ENCODE measurements at regions not wholly inside any gene's neighbourhood (a gene's known extent, or its start where the extent isn't known, plus 50 kb on each side); places are given as distances from the start of the nearest gene placed in this dataset.

DNA sequence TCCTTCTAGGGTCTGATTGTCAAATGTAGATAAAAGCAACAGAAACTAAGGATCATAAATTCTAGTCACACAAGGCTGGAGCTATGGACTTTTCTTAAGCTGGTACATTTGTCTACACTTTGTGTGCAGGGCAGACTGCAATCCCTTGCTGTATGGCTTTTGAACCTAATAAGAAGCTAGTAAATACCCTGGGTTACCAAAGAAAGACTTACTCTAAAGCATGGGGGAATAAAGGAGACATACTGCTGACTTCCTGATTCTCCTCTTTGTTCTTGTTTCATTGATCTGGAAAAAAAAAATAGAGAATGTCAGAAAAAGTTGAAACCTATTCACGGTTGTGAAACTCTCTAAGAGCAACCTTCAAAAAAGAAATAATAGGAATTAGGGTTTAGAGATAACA is 216.6 kb upstream of the TLL1 start:
- DNase-seq (ENCODE audit: low spot score): no peak
- intact Hi-C loops (cut with DNase I): no loop called here

DNA sequence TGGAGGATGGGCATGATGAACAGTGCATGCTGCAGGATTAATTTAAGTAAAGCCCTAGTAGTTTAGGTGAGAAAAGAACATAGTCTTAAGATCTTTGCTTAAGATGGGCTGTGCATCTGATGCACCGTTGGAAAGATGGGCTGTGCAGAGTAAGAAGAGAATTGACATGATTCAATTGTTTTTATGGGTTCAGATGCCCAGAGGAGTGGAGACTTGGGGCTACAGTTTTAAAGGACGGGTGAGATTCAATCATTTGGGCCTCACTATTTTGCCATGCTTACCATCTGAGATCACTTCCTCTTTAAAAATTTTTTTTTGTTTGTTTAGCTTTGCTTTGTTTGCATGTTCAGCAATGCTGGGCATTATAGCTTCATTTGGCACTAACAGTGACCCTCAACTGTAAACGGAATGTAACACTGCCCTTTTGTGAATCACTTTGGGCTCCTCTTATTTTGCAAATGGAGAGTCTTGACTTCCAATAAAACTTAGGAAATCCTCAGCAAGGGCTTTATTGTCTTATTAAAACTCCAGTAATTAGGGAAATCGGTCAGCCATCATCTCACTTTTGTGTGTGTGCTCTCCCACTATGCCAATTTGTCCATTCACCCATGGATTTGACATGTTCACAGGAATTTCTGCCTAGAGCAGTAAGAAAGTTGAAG is 216.1 kb upstream of the TLL1 start:
- intact Hi-C loops (cut with DNase I): no loop called here

DNA sequence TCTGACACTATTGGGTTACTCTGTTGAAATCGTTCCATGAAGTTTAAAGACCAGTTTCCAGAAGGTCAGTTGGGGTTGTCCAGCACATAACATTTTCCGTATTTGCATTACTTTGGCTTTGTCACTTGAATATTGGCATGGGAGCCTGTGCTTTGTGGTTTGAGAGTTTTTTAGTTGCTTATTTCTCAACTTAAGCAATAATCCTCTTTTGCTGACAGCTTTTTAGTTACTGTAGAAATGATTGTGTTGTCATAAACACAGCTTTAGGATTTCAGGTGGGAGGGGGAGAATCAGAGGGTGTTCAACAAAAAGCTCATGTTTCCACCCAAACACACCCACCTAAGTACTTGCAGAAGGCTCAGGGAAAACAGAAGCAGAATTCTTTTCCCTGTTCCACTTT is 210.7 kb upstream of the TLL1 start:
- intact Hi-C loops (cut with DNase I): no loop called here
- DNase-seq (ENCODE audit: low spot score): no peak

More for the DNA sequence above, 216.1 kb upstream of the TLL1 start:
- DNase-seq (ENCODE audit: low spot score): no peak

DNA sequence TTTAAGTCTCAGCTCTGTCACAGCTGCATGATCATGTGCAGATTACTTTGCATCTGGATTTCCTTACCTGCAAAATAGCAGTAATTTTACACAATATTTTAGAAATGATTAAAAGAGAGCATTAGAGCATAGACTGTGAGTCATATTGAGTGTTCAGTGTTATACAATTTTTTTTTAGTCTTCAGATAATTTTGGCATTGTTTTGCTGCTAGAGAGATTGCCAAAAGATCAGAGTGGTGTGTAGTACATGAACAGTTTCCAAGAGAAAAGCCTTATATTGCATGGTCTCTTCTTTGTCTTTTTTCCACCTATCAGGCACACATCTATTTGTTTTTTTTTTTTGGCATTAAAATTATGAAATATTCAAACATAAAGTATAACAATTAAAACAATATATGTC is 209.6 kb upstream of the TLL1 start:
- DNase-seq (ENCODE audit: low spot score): no peak
- intact Hi-C loops (cut with DNase I): no loop called here

DNA sequence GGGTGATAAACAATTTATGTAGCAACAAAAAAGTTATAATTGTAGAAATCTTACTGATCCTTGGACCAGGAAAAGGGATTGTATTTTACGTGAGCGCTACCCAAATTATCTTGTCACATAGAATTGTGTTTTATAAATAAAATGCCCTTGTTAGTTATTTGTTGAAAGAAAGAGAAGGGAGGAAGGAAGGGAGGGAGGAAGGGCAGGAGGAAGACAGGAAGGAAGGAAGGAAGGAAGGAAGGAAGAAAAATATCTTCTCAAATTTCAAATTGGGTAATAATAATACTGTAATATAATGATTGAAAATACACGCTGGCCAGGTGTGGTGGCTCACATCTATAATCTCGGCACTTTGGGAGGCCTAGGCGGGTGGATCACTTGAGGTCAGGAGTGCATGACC is 206.2 kb upstream of the TLL1 start:
- intact Hi-C loops (cut with DNase I): no loop called here
- no peak for DNase-seq (ENCODE audit: low spot score)

DNA sequence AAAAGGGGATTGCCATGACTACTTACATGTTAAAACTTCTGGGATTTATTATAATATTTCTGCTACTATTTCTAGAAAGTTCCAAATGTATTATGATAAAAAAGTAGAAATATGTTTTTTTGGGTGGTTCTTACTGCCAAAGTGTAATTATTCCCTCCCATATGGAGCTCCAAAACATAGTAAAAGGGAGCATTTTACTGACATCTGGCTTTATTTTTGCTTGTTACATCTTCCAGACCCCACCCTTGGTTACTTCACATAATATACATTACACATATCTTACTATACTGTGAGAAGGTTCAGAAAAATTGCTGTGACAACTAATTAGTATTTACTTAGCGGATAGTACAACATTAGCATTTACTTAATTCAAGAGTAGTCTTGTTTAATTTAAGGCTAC is 205.1 kb upstream of the TLL1 start:
- intact Hi-C loops (cut with DNase I): no loop called here
- DNase-seq (ENCODE audit: low spot score): no peak

DNA sequence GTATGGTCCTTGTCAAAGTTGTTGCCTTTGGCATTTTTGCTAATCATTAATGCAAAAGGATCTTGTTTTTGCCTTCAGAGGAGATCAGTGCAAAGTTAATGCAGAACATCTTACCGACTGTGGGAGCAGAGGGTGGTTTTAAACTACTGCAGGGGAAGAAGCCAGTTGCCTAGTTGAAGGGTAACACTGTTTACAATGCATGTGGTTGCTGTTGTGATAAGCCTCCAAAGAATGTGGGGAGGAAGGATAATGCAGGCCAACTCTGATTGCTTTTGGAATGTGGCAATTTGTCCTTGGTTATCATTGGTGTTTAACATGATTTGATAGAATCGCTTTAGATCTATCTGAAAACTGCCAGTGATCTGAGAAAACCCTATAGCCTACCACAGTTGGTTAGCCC is 204.3 kb upstream of the TLL1 start:
- DNase-seq (ENCODE audit: low spot score): no peak
- intact Hi-C loops (cut with DNase I): no loop called here

DNA sequence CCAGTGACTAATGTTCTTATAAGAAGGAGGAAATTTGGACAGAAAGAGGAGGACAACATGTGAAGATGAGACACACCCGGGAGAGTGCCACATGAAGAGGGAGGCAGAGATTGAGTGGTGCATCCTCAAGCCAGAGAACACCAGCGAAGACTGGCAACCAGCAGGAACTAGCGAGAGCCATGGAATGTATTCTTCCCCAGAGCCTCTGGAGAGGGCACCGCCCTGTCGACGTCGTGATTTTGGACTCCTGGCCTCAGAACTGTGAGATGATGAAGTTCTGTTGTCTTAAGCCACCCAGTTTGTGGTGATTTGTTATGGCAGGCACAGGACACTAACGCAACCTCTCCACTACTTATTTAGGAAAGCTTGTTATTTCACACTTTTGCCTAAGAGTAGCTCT is 196.0 kb upstream of the TLL1 start:
- no peak for DNase-seq (ENCODE audit: low spot score)
- intact Hi-C loops (cut with DNase I): no loop called here

DNA sequence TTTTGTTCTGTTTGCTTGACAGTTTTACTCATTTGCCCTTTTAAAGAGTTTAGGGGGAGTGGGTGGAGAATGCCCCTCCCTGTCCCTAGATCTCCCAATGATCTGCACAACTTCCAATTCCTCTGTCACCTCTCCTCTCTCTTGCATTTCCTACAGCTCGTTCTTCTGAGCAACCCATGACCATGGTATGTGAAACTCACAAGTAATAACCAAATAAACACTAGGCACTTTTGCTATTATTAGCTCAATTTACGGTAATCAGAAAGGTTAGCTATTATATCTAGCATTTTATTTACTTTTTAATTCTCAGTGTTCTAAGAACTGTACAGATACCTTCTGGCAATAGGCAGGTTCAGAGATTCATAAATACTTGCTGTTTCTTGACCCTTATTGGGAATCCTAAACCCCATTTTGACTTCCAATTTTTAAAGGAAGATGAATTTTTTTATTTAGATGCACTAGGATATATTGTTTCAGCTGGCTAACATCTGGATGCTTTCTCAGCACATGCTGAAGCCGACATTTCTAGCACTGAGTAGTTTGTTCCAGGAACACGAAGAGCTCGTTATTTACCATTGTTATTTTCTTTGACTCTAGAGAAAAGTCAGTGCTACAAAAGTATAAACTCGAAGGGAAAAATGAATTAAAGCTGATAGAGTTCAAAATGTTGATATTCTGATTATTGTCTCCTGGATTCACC is 194.7 kb upstream of the TLL1 start:
- intact Hi-C loops (cut with DNase I): no loop called here
- no peak for DNase-seq (ENCODE audit: low spot score)

DNA sequence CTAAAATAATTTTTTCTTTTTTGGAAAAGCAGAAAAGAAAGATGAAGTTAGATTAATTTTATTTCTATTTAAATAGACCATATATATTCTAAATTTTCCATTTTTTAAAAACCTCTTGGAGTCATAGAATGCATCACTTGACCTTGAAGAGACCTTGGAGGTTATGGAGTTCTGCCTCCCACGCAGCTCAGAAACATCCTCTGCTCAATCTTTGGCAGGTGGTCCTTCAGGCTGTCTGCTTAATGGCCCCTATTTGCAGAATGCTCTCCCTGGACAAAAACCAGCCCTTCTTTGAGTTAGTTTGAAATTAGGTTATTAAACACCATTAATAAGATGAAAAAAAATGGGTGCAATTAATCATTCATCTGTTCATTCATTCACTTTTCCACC is 194.1 kb upstream of the TLL1 start:
- intact Hi-C loops (cut with DNase I): no loop called here

DNA sequence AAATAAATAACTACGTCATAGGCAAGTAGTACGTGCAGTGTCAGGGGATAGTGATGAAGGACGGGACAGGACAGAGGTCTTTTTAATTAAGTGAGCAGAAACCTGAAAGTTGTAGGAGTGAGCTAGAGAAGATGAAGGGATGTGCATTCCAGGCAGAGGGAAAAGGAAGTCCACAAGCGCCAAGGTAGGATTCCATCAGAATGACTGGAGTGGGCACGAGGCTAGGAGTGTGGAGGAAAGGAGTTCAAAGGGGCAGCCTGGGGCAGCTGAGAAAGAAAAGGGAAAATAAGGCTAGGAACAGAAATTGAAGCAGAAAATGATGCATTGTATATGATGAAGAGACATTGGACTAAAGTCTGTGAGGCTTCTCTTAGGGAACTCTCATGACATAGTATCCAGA is 192.2 kb upstream of the TLL1 start:
- intact Hi-C loops (cut with DNase I): no loop called here
- no peak for DNase-seq (ENCODE audit: low spot score)

More for the DNA sequence above, 194.1 kb upstream of the TLL1 start:
- no peak for DNase-seq (ENCODE audit: low spot score)

DNA sequence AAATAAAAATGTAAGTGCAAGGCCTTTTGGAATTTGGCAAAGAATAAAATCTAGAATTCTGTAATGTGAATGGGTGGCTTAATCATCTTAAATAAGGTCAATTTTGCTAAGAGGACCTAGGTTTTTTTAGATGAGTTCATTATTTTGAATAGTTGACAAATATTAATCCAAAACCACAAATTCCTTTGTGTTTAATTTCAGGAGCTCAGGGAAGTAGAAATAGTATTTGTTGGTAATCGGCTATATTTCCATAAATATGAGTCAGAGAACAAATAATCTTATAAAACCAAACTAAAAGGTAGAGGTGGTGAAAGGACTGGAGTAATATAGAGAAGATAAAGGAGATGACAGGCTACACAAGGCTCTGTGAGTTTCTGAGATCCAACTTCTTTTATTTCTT is 190.4 kb upstream of the TLL1 start:
- intact Hi-C loops (cut with DNase I): no loop called here
- no peak for DNase-seq (ENCODE audit: low spot score)

DNA sequence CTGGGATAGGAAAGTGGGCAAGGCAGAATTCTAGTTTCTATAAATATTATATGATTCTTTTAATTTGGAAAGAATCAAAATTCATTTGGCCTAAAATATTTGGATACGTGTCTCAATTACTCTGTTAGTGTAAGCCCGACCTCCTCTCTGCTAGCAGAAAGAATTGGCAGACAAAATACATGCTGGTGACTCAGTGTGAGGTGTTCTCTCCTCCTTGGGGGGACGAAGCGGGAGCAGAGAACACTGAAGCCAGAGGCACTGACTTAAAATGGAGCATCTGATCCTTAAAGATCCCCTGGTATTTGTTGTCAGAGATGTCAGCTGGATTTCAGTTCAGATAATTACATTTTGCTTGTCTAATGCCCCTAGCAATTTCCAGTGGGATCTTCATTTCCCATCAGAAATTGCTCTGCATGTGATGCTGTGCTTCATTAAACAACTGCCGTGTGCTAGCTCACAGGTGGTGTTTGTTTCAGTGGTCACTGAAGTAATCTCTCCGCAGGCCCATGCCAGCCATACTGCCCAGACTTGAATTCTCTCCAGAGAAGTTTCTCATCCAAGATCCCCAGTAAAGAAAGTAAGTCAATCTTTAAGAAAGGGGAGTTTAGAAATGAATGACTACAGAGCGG is 188.7 kb upstream of the TLL1 start:
- DNase-seq (ENCODE audit: low spot score): no peak
- intact Hi-C loops (cut with DNase I): no loop called here

DNA sequence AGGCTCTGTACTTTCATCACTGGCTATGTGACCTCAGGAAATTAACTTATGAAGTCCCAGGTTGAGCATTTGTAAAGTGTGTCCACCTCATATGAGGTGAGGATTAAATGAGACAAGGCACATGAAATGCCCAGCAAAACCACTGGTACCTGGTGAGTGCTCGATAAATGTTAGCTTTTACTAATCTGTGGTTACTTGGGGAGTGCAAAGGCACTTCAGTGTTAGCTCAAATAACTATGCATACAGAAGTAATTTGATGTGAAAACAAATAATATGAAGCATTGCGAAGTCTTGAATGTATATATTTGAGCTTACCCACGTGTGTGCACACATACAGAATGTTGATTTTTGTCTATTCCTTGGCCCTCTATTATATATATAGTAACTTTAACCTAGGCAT is 186.3 kb upstream of the TLL1 start:
- DNase-seq (ENCODE audit: low spot score): no peak
- intact Hi-C loops (cut with DNase I): no loop called here

DNA sequence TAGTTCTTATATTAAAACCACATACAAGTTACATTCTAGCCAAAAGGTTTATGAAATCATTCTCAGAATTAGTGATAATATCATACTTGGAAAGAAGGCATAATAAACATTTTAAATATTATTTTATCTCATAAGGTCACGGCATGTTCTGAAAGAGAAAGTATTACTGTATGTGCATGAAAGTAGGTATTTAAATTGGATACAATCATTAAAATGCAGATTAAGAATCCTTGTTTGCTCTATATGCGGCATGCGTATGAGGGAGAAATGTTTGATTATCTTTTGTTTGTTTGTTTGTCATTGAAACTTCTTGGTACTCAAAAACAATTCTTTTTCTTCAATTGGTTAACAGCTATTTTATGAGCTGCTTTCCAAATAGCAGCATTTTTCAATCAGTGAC is 183.9 kb upstream of the TLL1 start:
- no peak for DNase-seq (ENCODE audit: low spot score)
- intact Hi-C loops (cut with DNase I): no loop called here

DNA sequence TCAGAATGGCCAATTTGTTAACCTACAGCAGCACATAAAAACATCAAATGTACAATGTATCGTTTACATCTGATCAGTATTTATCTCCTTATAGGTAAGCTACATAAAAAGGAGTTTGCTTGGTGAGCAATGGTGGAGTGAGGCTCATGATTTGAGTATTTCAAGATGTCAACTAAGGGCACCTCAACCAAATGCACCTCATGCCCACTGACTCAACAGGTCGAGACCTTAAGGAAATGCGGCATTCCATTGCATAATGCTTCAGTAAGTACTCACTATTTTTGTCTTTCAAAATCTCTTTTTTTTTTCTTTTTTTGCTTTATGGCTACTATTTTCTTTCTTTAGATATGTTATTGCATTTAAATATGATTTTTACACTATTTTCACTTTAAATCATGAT is 181.0 kb upstream of the TLL1 start:
- DNase-seq (ENCODE audit: low spot score): no peak
- intact Hi-C loops (cut with DNase I): no loop called here

DNA sequence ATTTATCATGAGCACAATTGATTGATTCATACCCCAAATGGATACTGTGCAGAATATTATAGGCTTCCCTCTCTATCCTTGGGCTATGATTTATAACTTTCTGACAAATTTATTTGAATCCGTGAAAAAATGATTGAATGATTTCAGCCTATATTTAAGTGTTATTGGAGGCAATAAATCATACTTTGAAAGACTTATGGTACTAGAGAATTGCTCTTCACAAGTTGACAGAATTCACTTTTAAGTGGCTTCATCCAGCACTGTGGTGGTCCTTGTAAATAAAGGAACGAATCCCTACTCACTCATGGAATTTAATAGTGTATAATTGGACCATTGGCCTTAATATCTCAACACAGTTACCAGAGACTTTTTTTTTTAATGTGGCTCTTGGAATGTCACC is 174.8 kb upstream of the TLL1 start:
- intact Hi-C loops (cut with DNase I): no loop called here

DNA sequence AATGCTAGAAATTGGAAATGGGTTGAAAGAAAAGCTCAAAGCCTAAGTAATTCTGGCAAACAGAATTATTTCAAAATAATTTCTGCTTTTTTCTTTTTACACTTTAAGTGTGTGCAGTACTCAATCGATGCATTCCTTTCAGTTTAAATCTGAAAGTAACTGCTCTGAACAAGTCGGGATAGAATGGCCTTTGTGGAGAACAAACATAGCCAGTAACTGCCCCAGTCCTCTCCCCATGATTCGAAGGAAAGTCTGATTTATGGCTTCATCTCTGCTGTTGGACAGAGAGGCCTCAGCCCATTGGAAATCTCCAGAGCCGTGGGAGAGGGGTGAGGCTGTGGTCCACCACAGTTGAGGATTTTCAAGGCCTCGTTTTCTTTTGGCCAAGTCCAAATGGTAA is 174.0 kb upstream of the TLL1 start:
- intact Hi-C loops (cut with DNase I): no loop called here
- DNase-seq (ENCODE audit: low spot score): no peak

More for the DNA sequence above, 174.8 kb upstream of the TLL1 start:
- no peak for DNase-seq (ENCODE audit: low spot score)

DNA sequence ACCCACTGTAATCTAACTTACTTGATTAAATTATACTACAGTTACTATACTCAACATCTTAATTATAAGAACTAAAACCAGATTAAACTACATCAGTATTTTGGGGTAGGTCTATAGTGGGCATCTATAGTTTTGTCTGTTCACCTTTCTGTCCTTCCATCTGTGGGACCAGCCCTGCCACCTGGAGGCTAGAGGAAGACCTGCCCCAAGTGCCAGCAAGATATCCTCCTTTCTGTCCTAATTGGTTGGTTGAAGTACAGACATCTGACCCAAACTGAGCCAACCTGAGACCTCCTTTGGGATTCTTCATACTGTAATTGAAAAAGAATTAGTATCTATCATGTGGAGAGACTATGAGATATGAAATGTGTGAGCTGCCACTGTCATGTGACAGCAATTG is 172.2 kb upstream of the TLL1 start:
- intact Hi-C loops (cut with DNase I): no loop called here
- no peak for DNase-seq (ENCODE audit: low spot score)

DNA sequence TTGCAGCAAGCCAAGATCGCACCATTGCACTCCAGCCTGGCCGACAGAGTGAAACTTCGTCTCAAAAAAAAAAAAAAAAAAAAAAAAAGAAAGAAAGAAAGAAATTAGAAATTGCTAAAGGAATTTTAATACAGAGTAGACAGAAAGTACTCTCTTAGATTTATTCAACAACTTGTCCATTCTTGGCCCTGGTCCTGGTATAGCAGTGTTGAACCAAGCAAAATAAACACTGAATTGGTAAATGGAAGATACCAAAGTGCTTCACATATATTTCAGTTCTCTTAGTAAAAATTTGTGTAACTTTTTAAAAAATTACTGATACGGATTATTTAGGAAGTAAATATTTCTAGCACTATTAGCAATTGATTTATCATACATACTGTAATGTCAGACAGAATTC is 165.9 kb upstream of the TLL1 start:
- intact Hi-C loops (cut with DNase I): no loop called here
- no peak for DNase-seq (ENCODE audit: low spot score)

DNA sequence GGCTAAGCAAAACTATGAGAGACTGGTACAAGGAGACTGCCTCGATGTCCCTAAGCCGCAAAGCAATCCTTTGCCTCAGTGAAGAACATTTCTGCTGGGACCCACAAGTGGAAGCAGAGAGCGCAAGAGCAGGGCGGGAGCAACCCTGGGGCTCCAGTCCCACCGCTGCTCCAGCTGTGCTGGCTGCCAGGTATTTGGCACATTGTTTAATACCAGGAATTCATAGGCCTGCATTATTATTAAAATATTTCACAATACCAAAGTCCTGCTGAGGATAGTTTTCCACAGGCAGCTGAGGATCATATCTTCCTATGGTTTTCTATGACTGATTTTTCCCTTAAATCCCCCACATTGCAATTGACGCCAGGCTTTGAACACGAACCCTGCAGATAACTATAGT is 163.5 kb upstream of the TLL1 start:
- DNase-seq (ENCODE audit: low spot score): no peak
- intact Hi-C loops (cut with DNase I): no loop called here

Data from cardiac septum (tissue), 1 donor.